Smooth muscle cell (in vitro differentiated cells): ENCODE measurements at regions not wholly inside any gene's neighbourhood (a gene's known extent, or its start where the extent isn't known, plus 50 kb on each side); places are given as distances from the start of the nearest gene placed in this dataset.

Experiments used
- DNase-seq: peaks from one replicate; lab custom pipeline; 2025; ENCODE audit not compliant: unreplicated experiment; lab: John Stamatoyannopoulos, UW
- H2AFZ ChIP-seq: fragments of 200-600 bp; sonication (generic); 2 replicates; pipeline ENCODE4 v1.6.0; 2016; ENCODE audit warnings: antibody characterized with exemption, low read depth, mild to moderate bottlenecking
- H3F3A ChIP-seq: fragments of 200-600 bp; sonication (generic); 2 replicates; pipeline ENCODE4 v1.6.0; 2017; ENCODE audit warnings: antibody characterized with exemption, low read depth
- H3K27ac ChIP-seq: fragments of 200-600 bp; sonication (generic); 2 replicates; pipeline ENCODE4 v1.5.1; 2016; ENCODE audit warnings: low read depth, mild to moderate bottlenecking
- H3K27me3 ChIP-seq: fragments of 200-600 bp; sonication (generic); 2 replicates; pipeline ENCODE4 v1.6.1; 2016; ENCODE audit warnings: low read depth, mild to moderate bottlenecking
- H3K36me3 ChIP-seq: fragments of 200-600 bp; sonication (generic); 2 replicates; pipeline ENCODE4 v1.5.1; 2016; ENCODE audit warnings: low read depth
- H3K4me1 ChIP-seq: fragments of 200-600 bp; sonication (generic); 2 replicates; pipeline ENCODE4 v1.5.1; 2016; ENCODE audit warnings: low read depth
- H3K4me2 ChIP-seq: fragments of 200-600 bp; sonication (generic); 2 replicates; pipeline ENCODE4 v1.6.0; 2016; ENCODE audit warnings: mild to moderate bottlenecking
- H3K4me3 ChIP-seq: fragments of 200-600 bp; sonication (generic); 2 replicates; pipeline ENCODE4 v1.5.1; 2016; ENCODE audit warnings: mild to moderate bottlenecking
- H3K79me2 ChIP-seq: fragments of 200-600 bp; sonication (generic); 2 replicates; pipeline ENCODE4 v1.6.0; 2016; ENCODE audit warnings: low read depth, mild to moderate bottlenecking
- H3K9ac ChIP-seq: fragments of 200-600 bp; sonication (generic); 2 replicates; pipeline ENCODE4 v1.6.0; 2016; ENCODE audit warnings: low read depth
- H3K9me3 ChIP-seq: fragments of 200-600 bp; sonication (generic); replicated peaks from 2 replicates; pipeline ENCODE4 v1.5.1; 2016; ENCODE audit warnings: low read depth
- H4K20me1 ChIP-seq: fragments of 200-600 bp; sonication (generic); 2 replicates; pipeline ENCODE4 v1.6.0; 2016; ENCODE audit warnings: low read depth
- WGBS: methylation state at CpG from one replicate; pipeline ENCODE4 v1.1.7; 2016; ENCODE audit warnings: low lambda C conversion rate; 5-methylcytosine and 5-hydroxymethylcytosine counted together
- TF ChIP-seq, protein P1 (sequence below): fragments of 200-600 bp; sonication (generic); IDR thresholded peaks from 2 replicates; pipeline ENCODE4 v1.5.1; 2017; ENCODE audit warnings: borderline replicate concordance, mild to moderate bottlenecking, antibody characterized with exemption; ENCODE audit not compliant: insufficient read depth, poor library complexity, severe bottlenecking

DNA sequence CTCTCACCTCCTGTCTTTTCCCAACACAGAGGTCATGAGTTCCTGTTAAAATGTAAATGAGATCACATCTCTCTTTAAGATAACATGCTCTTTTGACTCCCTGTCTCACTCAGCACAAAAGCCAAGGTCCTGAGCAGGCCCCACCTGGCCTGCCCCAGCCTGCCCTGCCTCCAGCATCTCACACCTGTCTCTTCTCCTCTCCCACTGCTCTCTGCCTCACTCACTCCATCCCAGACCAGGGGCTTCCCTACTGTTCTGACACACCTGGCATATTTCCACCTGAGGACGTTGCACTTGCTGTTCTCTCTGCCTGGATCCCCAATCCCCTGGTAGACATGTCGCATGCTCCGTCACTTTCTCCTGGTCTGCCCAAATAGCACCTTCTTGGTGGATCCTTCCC lies 285.0 kb upstream of the ZMIZ1 start:
- H4K20me1 ChIP-seq: no peaks in the 10 kb centered on the region
- H3F3A ChIP-seq: no peaks in the 10 kb centered on the region
- no peak overlapping the region for H3K27ac ChIP-seq
- no peak overlapping the region for H2AFZ ChIP-seq
- no peaks in the 10 kb centered on the region for H3K27me3 ChIP-seq
- 96% methylated on average over 3 of the region's 3 CpGs for WGBS
- no peaks in the 10 kb centered on the region for H3K36me3 ChIP-seq
- H3K9me3 ChIP-seq: no peaks in the 10 kb centered on the region
- H3K9ac ChIP-seq: no peak overlapping the region
- H3K4me2 ChIP-seq: no peak overlapping the region
- TF ChIP-seq, protein P1, sequence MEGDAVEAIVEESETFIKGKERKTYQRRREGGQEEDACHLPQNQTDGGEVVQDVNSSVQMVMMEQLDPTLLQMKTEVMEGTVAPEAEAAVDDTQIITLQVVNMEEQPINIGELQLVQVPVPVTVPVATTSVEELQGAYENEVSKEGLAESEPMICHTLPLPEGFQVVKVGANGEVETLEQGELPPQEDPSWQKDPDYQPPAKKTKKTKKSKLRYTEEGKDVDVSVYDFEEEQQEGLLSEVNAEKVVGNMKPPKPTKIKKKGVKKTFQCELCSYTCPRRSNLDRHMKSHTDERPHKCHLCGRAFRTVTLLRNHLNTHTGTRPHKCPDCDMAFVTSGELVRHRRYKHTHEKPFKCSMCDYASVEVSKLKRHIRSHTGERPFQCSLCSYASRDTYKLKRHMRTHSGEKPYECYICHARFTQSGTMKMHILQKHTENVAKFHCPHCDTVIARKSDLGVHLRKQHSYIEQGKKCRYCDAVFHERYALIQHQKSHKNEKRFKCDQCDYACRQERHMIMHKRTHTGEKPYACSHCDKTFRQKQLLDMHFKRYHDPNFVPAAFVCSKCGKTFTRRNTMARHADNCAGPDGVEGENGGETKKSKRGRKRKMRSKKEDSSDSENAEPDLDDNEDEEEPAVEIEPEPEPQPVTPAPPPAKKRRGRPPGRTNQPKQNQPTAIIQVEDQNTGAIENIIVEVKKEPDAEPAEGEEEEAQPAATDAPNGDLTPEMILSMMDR: no peak
- no peaks in the 10 kb centered on the region for H3K4me1 ChIP-seq
- DNase-seq: no peak
- H3K79me2 ChIP-seq: no peaks in the 10 kb centered on the region
- H3K4me3 ChIP-seq: no peak overlapping the region

DNA sequence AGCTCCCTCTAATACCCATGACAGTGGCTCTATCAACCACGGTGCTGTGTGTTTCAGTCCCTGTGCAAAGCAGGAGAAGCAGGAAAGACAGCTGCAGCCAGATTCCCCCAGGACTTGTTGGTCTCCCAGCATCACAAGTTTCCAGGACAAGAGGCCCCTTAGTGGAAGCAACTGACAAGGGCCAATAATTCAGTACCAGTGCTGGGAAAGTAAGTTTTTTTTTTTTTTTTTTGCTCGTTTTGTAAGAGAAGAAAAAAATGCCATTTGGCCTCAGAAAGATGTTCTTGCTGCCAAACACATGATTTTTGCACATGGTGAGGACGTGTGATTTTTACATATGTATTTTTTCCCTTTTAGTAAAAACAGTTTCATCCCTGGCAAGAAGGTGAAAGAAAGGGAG lies 284.2 kb upstream of the ZMIZ1 start:
- WGBS: 77% methylated on average over 3 of the region's 3 CpGs

DNA sequence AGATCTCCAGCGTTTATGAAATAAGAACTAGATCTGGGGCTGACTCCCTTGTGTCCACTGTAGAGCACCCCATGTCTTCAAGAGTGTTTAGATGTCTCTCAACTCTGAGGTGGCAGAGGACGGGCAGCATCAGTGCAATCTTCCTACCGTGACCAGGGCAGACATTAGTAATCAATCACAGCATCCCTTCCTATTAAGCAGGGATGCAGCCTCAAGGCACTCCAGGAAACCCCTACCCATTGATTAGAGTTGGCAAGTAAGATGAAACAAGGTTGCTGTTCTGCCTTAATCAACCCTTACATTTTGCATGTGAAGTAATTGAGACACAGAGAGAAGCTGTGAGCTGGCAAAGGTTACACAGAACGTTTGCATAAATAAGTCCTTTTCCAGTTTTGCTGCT lies 283.7 kb upstream of the ZMIZ1 start:
- DNase-seq: no peak
- no peaks in the 10 kb centered on the region for H3K36me3 ChIP-seq
- no peaks in the 10 kb centered on the region for H3K4me1 ChIP-seq
- TF ChIP-seq, protein P1: no peak
- H3K79me2 ChIP-seq: no peaks in the 10 kb centered on the region
- H2AFZ ChIP-seq: no peak overlapping the region
- no peaks in the 10 kb centered on the region for H3K27me3 ChIP-seq
- WGBS: 88% methylated on average over 4 of the region's 4 CpGs
- no peaks in the 10 kb centered on the region for H4K20me1 ChIP-seq
- H3K27ac ChIP-seq: no peak overlapping the region
- no peaks in the 10 kb centered on the region for H3K9me3 ChIP-seq
- H3K4me3 ChIP-seq: no peak overlapping the region
- H3K9ac ChIP-seq: no peak overlapping the region
- H3F3A ChIP-seq: no peaks in the 10 kb centered on the region
- H3K4me2 ChIP-seq: no peak overlapping the region

More for the DNA sequence above, 284.2 kb upstream of the ZMIZ1 start:
- TF ChIP-seq, protein P1: no peak
- H3F3A ChIP-seq: no peaks in the 10 kb centered on the region
- no peaks in the 10 kb centered on the region for H3K36me3 ChIP-seq
- no peaks in the 10 kb centered on the region for H3K4me1 ChIP-seq
- H3K27ac ChIP-seq: no peak overlapping the region
- DNase-seq: no peak
- no peak overlapping the region for H3K9ac ChIP-seq
- no peaks in the 10 kb centered on the region for H3K79me2 ChIP-seq
- no peaks in the 10 kb centered on the region for H3K27me3 ChIP-seq
- no peaks in the 10 kb centered on the region for H4K20me1 ChIP-seq
- no peaks in the 10 kb centered on the region for H3K9me3 ChIP-seq
- no peak overlapping the region for H2AFZ ChIP-seq
- H3K4me2 ChIP-seq: no peak overlapping the region
- H3K4me3 ChIP-seq: no peak overlapping the region

DNA sequence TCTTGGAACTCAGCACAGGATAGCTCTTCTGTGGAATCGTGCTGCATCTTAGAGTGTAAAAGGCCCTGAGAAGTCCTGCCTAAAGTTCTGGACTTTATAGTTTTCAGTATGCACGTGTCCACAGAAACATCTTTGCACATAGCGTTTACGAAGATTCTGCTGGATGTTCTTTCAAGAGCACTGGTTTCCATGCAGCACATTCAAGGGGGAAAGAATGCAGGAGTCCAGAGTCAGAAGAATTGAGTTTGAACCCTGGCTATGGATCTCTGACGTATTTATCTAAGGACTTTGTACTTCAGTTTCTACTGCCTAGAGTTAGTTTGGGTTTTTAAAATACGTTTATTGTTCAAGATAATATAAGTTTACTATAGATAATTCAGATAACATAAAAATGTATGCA lies 282.8 kb upstream of the ZMIZ1 start:
- H3F3A ChIP-seq: no peaks in the 10 kb centered on the region
- no peaks in the 10 kb centered on the region for H3K4me1 ChIP-seq
- no peaks in the 10 kb centered on the region for H3K79me2 ChIP-seq
- H3K36me3 ChIP-seq: no peaks in the 10 kb centered on the region
- H3K4me3 ChIP-seq: no peak overlapping the region
- no peak overlapping the region for H3K4me2 ChIP-seq
- WGBS: 80% methylated on average over 6 of the region's 6 CpGs
- H2AFZ ChIP-seq: no peak overlapping the region
- no peaks in the 10 kb centered on the region for H3K27me3 ChIP-seq
- H3K9ac ChIP-seq: no peak overlapping the region
- H3K27ac ChIP-seq: no peak overlapping the region
- TF ChIP-seq, protein P1: no peak
- no peak for DNase-seq
- H3K9me3 ChIP-seq: no peaks in the 10 kb centered on the region
- H4K20me1 ChIP-seq: no peaks in the 10 kb centered on the region
